ENCODE measurements at regions not wholly inside any gene's neighbourhood (a gene's known extent, or its start where the extent isn't known, plus 50 kb on each side); places are given as distances from the start of the nearest gene placed in this dataset.

- Histone ChIP-seq H3K9me3 (replicated peaks; ENCODE audit: control insufficient read depth, insufficient read depth, low read length) (no peaks in the 10 kb centered on the region), H2AFZ (ENCODE audit: control insufficient read depth, low read depth, low read length) (no peak overlapping the region), H3K4me2 (ENCODE audit: control insufficient read depth, insufficient read depth) (no peak overlapping the region), H3K27me3 (replicated peaks in 1 of 2; ENCODE audit: control insufficient read depth in 2 of 2, insufficient read depth in 2 of 2, low read length in 1 of 2) (no peaks in the 10 kb centered on the region), H4K20me1 (ENCODE audit: control insufficient read depth, insufficient read depth) (no peaks in the 10 kb centered on the region), H3K79me2 (ENCODE audit: control insufficient read depth, insufficient read depth, low read length) (no peaks in the 10 kb centered on the region), H3K27ac (ENCODE audit: control insufficient read depth, insufficient read depth) (no peak overlapping the region), H3K4me1 (ENCODE audit: control insufficient read depth, insufficient read depth, low read length) (no peaks in the 10 kb centered on the region), H3K36me3 (ENCODE audit: control insufficient read depth in 2 of 2, insufficient read depth in 2 of 2, low read length in 1 of 2) (no peaks in the 10 kb centered on the region), H3K4me3 (no peak overlapping the region), H3K9ac (ENCODE audit: control insufficient read depth, insufficient read depth, low read length) (no peak overlapping the region)
- in situ Hi-C loops (cut with MboI) (no loop called here), intact Hi-C loops (cut with micrococcal nuclease; ENCODE audit: unreplicated experiment) (no loop called here)
- DNase-seq (ENCODE audit: low read depth, low spot score) = no peak
- ChIA-PET RAD21 (ENCODE audit: unreplicated experiment) (interaction anchor here (1.0 to 2.8 kb wide), 4 partner anchors 11 to 127 kb away, joined by 3 to 11 read pairs (median 4); no protein-coding TSS in a partner anchor), SMC1A (ENCODE audit: uncharacterized antibody, unreplicated experiment) (interaction anchor here (0.8 to 3.6 kb wide), 8 partner anchors 10 to 664 kb away, joined by 3 to 16 read pairs (median 6); no protein-coding TSS in a partner anchor), POLR2A (interaction anchor here (0.8 to 1.2 kb wide), 2 partner anchors 16 to 18 kb away, joined by 3 to 4 read pairs; no protein-coding TSS in a partner anchor), CTCF (interaction anchor here (1.0 to 6.0 kb wide), 6 partner anchors 11 to 320 kb away, joined by 3 to 44 read pairs (median 4); no protein-coding TSS in a partner anchor)
- WGBS (ENCODE audit: insufficient coverage, insufficient replicate concordance, low lambda C conversion rate, missing lambda C conversion rate) = 0% methylated on average over 2 of the region's 2 CpGs
- TF ChIP-seq CEBPB (IDR thresholded peaks at IDR 0.05; ENCODE audit: borderline replicate concordance in 1 of 2, low read depth in 2 of 2, low read length in 2 of 2) = no peak
- no peak for TF ChIP-seq MEF2A (IDR thresholded peaks at IDR 0.05; ENCODE audit: insufficient read depth, low read depth, low read length)
- TF ChIP-seq NR2F1 (conservative IDR thresholded peaks at IDR 0.05) = 0 out of 2 replicates have a peak, but pooled peaks have one; percentile 21
- TF ChIP-seq CHD1 (IDR thresholded peaks at IDR 0.05; ENCODE audit: low read depth, low read length) = no peak
- no peak for TF ChIP-seq MYC (IDR thresholded peaks at IDR 0.05; ENCODE audit: insufficient read depth, insufficient read length, insufficient replicate concordance, low read length, severe bottlenecking)
- no peak for TF ChIP-seq REST (IDR thresholded peaks at IDR 0.05; ENCODE audit: low read depth, low read length)
- no peak for TF ChIP-seq SPI1 (IDR thresholded peaks at IDR 0.05; ENCODE audit: borderline replicate concordance, insufficient read depth, low read depth, low read length)
- TF ChIP-seq ZBTB4 (CRISPR knock-in tag; IDR thresholded peaks at IDR 0.05) = no peak
- no peak for ATAC-seq
- no TSS peak for BruUV-seq (replicated peaks)
- FAIRE-seq = no peak
Measured at GRCh38 chr13:79668201-79668752, 187.3 kb downstream of the NDFIP2 start.

Measured in GM12878 (cell line).